ENCODE measurements at regions not wholly inside any gene's neighbourhood (a gene's known extent, or its start where the extent isn't known, plus 50 kb on each side); places are given as distances from the start of the nearest gene placed in this dataset.
"Not testable (repeated sequence)": the region's sequence is repeated elsewhere in the genome, so short reads cannot be mapped to it uniquely, and the experiment has no call there.

- DNase-seq (ENCODE audit: low read depth in 2 of 2), result no peak
These were observed 108.4 kb upstream of the ZWINT start for GRCh38 chr10:56469482-56469881.

DNA sequence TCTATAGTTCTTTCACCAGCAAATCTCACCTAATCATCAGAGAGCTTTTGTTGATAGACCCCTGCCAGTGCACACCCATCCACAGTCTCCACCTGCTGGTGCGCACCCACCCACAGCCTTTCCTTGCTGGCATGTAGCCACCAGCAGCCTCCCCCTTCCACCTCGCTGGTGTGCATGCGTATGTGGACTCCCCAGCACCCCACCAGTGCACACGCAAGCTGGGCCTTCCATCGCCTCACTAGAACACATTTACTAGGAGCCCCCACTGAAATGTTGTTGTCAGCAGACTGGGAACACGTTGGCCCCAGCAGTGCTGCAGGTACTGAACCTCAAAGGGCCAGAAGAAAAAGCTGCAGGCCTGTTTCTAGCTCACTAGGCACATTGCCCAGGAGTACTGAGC is 104.9 kb upstream of the ZWINT start:
- no peak for DNase-seq (ENCODE audit: low read depth in 2 of 2)

DNA sequence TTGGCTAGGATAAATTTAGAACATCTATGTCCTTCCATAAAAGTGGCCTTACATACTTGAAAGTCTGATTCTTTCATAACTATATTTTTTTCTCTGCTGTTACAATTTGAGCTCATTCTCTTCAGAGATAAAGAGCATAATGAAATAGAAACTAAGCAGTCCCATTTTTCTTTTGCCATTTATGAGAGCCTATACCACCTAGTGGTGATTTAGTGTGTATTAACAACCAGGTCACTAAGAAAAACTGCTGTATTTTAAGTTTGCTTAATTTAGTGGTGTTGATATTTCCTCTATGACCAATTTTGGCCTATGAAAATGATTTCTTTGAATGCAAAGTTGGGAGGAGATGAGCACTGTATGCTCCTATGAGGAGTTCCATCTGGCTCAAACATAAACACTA is 88.7 kb upstream of the ZWINT start:
- no peak for DNase-seq (ENCODE audit: low read depth in 2 of 2)

DNA sequence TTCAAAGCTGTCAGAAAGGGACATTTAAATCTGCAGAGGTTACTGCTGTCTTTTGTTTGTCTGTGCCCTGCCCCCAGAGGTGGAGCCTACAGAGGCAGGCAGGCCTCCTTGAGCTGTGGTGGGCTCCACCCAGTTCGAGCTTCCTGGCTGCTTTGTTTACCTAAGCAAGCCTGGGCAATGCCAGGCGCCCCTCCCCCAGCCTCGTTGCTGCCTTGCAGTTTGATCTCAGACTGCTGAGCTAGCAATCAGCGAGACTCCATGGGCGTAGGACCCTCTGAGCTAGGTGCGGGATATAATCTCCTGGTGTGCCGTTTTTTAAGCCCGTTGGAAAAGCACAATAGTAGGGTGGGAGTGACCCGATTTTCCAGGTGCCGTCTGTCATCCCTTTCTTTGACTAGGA is 86.6 kb upstream of the ZWINT start:
- not testable (repeated sequence) for DNase-seq (ENCODE audit: low read depth in 2 of 2)

GRCh38 chr10:56441337-56441736 is 80.3 kb upstream of the ZWINT start:
- not testable (repeated sequence) for DNase-seq (ENCODE audit: low read depth in 2 of 2)
